NCI-H128 (cell line): ENCODE measurements at regions not wholly inside any gene's neighbourhood (a gene's known extent, or its start where the extent isn't known, plus 50 kb on each side); places are given as distances from the start of the nearest gene placed in this dataset.

Experiments
- DNase-seq: peaks from one replicate; lab custom pipeline; 2025; ENCODE audit not compliant: unreplicated experiment; lab: John Stamatoyannopoulos, UW

DNA sequence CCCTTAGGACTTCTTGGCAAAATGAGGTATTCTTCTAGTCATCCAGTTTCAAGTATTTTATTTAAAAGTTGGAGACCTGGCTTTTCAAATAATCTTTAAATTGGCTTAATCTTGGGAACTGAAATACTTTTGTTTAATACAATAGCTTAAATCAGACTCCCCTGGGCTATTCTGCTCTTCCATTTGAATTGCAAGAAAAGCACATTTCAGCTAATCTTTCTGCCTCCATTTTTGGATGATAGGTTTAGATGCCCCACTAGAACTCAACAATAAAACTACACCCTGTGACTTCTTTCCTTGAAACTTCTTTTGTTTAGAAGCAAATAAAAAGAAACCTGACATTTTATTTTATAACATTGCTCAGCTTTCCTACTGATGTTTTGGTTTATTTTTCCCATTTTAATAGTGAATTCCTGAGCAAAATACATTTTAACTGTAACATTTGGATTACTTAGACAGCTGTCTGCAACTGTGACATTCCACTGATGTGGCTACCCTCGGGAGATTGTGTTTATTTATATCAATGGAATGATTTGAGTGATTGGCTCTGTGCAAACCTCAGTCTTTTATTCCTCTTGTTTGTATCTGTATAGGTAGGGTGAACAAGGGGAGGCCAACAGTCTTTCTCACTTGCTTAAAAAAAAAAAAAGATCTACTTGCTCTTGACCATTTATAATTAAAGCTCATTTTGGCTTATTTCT lies 1045.8 kb upstream of the CNTN5 start:
- no peak for DNase-seq

DNA sequence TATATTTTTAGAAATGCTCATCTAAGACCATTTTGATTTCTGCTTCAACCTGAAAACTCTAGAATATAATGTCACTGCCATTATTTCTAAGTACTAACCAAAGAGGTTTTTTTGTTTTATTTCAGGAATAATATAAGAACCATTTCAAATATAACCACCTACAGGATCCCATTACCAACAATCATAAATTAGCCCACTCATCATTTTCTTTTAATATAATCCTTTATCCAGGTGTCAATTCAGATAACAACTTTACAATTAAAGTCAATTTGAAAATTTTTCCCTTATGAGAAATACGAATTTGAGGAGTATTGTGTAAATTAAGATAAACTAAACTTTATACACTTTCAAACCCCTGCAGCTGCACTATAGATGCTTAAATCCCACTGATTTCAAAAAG lies 1043.0 kb upstream of the CNTN5 start:
- DNase-seq, result no peak

DNA sequence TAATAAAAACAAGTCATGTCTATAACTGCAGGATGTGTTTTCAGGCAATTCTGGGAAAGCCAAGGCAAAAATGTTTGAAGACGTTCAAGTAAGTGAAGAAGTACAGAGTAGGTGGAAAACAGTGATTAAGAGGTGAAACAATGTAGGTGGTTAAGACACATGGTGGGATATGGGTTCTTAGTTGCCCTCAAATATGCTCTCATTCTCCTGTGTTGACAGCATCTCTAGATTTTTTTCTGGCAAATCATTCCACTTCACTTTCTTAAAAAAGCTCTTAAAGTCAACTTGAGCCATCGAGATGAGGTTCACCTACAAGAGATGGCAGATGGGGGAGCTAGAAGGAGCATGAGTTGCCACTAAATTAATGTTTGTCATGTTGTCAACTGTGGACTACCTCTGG lies 1041.0 kb upstream of the CNTN5 start:
- DNase-seq, result no peak

DNA sequence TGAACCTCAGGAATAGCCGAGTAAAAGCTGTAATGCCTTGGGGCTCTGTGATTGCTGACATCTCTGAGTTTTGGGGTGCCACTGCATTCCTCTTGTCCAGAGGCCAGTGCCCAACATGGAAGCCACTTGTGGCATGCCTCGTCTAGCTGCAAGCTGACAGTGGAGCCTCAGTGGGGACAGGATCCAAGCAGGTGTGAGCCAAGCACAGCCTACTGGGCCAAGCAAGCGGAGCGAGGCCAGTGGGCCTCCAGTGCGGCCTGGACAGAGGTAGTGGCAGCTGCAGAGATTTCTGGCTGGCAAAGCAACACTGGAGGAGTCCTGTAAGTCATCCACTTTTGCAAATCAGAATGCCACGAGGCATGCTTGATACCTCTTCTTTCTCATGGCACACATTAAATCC lies 1038.2 kb upstream of the CNTN5 start:
- DNase-seq, result no peak

DNA sequence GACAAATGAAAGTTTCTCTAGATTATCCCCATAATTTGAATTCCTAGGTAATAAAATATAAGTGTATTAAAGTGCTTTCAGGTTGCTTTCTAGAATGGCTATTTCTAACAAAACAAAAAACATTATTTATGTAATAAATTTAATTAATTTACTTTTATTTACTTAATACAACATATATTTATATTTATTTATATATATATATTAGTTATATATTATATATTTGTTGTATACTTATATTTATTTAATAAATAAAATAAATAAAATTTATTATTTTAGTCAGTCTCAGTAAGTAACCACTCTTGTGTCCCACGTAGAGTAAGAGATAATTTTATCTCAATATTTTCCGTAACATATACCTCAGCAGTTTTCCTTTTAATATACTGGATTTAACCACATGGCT lies 1031.6 kb upstream of the CNTN5 start:
- DNase-seq, result no peak

DNA sequence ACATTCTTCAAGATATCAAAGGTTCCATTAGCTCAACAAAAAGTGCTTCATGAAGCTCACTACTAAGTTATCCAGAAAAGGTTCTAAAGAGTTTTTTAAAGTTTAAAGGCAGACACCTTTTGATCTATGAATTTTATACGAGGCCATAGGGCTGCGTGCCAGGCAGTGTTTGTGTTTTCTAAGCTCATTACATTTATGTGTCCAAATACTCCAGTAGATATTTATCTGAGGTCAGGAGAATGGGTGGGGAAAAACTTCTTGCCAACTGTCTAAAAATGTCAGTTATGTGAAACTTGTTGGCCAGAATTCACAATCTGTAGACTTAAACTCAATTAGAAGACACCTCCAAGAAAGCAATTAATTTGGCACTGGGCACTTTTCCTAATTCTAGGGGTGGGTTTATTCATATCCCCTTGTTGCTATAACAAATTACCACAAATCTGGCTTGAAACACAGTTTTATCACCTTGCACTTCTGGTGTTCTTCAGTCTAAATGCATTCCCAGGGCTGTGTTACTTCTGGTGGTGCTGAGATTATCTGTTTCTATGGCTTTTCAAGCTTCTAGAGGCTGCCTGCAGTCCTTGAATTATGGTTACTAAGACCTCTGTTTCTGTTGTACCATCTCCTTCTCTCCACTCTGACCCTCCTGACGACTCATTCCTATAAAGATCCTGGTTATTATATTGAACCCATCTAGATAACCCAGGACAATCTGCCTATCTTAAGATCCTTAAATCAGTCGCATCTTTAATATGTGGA lies 1030.4 kb upstream of the CNTN5 start:
- DNase-seq, result no peak

DNA sequence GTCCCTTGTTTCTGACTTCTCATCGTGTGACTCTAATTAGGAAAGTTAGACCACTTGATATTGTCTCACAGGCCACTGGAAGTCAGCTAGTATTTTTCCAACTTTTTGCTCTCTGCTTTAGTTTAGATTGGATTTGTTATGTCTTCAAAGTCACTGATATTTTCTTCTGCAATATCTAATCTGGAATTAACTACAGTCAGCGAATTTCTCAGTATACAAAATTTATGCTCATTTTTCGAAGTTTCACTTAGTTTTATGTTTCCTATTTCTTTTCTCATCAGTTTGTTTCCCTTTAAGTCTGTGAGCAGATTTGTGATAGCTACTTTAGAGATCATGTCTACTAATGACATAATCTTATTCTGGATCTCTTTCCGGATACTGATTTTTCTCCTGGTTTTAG lies 1027.2 kb upstream of the CNTN5 start:
- DNase-seq, result no peak

DNA sequence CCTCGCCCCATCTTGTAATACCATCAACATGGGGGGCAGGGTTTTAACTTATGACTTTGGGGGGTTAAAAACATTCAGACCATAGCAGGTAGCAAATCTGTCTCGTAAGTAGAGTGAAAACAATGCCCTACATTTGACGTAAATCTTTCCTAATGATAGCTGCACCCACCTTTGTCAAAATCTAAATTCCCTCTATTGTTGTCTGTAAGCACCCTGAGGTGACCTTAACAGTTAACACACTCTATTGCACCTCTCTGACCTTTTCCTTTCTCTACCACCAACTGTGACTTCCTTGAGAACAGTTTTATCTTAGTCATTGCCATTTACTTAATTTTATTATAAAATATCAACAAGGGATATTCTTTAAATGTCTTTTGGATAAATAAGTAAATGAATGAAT lies 1024.9 kb upstream of the CNTN5 start:
- DNase-seq, result no peak

DNA sequence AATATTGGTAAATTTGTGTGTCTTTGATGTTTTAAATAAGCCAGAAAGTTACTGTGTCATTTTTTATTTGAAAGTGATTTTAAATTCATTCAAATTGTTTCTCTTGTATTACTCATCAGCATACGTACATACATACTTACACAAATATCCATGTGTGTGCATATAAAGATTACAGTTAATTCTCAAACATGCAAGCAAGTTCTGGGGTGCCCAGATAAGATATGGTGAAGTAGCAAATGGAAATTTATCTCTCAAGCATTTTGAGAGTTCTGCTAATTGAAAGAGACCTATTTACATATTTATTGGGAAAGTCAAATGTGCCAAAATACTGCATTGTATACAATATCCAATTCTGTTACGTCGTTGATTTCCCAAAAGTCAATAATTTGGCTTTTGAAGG lies 1024.0 kb upstream of the CNTN5 start:
- DNase-seq, result no peak

DNA sequence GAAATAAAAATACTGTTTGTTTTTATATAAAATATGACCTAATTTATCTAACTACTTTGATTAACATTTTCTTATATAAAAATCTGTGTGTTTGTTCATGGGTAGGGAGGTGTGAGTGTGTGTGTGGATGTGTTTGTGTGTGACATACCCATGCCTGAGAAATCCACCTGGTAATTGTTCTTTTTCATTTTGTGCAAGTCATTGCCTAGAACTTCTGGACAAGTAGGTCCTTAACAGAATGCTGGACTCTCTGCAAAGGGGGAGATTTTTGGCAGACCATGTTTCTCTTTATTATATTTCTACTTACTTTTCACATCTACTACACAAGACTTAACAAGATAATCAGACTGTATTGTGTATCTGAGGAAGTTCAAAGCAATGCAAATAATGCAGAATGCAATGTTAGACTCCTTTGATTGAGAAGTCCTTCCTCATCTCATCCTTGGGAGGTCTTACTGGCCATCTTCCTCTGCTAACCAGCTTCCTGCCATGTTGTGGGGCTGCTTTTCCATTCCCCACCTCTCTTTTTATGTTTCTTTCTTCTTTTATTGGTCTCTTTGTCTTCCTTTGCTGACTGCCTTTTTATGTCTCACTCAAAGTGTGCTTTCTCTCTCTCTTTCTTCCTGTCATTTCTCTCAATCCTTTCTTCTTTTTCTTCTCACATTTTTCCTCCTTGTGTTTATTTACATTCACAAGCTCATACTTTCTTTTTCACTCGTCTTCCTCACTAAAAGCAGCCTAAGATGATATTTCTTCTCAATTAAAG lies 1017.0 kb upstream of the CNTN5 start:
- no peak for DNase-seq

DNA sequence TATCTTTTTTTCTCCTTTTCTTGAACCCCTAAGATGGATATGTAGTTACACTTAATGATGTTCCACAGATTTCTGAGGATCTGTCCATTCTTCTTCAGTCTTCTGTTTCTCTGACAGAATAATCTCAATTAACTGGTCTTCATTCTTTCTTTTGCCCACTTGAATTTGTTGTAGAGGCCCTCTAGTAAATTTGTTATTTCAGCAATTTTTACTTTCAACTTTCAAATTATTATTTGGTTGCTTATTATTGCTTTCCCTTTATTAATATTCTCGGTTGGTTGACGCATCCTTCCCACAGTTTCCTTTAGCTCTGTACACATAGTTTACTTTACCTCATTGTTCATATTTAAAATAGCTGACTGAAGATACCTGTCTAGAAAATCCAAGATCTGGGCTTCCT lies 1013.7 kb upstream of the CNTN5 start:
- no peak for DNase-seq

DNA sequence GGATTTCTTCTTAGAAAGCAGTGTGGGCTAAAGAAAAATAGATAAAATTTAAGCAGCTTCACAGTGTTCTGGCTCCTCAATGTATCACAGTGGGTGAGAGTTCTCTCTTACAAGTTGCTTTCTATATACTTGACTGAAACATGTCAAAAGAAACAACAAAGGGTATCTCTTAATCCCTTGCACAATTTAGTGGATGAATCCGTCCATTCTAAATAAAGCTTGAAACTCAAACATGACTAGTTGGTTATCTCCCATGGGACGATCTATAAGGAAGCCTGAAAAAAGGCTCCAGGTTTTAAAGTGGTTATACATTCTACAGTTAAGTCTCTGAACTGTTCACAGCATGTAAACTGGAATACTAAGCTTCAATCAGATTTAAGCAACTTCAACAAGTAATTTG lies 993.1 kb upstream of the CNTN5 start:
- no peak for DNase-seq

DNA sequence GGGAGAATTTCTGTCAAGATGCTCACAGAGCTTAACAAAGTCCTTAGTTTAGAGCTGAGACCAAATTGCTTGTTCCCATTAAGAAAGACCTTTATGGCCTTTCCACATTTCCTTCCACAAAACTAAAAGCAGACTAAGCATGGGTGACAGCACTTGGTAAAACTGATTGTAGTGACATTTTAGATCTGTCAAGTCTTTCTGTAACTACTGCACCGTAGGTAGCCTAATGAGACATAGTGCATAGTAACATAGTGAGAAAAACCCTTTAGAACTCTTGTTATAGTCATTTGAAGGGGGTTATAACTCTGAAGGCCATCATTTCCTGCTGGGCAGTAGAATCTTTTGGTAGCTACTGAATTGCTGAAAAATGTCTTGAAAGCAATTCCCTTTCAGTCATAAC lies 990.9 kb upstream of the CNTN5 start:
- no peak for DNase-seq

DNA sequence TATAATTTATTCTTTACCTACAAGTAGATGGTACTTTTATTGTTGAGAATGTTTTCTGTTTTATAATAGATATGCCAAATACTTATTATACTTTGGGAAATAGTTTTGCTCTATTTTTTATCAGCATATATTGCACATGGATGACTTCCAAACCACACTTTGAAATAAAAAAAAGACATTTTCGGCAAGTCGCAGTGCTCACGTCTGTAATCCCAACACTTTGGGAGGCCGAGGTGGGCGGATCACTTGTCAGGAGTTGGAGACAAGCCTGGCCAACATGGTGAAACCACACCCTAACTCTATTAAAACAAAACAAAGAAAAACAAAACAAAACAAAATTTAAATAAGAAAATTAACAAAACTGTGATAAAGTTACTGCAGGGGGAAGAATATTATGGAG lies 983.9 kb upstream of the CNTN5 start:
- DNase-seq, result no peak

DNA sequence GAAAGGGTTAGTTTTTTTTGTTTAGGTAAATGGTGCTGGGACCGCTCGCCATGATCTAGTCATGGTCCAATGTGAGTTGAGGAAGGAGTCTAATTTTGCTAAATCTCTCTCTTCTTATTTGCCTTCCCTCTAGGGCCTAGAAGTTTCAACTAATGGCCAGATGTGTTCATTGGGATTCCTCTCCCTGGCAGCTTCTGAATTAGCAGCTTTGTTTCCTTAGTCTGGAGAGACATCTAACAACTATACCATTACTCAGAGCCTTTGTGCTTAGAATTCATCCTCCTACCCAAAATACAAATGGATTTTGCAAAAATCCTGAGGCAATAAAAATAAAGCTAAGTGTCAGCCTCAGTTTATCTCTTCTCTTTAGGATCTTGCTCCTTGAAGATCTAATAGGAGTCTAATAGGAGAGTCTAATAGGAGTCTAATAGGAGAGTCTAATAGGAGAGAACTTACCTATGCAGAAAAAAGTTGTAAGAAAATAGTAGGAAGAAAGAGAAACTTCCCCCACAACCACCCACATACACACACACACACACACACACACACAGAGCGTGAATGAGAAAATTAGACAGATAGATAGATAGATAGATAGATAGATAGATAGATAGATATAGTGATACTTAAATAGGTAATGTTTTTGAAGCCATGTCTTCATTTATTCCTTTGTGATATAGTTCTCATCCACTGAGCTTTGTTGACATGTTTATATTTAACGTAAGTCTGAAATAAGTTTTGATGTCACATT lies 980.5 kb upstream of the CNTN5 start:
- DNase-seq, result no peak

DNA sequence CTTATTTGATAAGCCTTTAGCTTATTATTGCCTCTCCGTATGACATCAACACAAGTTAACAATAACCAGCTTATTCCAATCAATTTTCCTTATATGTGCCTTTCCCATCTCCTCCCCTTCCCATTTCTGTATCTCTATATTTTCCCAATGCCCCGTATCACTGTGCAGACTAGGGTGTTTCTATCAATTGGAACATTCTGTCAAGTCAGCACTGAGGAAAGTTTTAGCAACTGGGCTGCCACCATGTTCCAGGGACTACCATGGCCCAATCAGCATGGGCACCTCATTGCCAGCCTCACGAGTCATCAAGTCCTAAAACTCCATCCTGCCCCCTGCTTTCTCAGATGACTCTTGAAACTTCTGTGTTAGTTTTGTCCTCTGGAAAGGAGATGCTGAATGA lies 973.1 kb upstream of the CNTN5 start:
- no peak for DNase-seq

DNA sequence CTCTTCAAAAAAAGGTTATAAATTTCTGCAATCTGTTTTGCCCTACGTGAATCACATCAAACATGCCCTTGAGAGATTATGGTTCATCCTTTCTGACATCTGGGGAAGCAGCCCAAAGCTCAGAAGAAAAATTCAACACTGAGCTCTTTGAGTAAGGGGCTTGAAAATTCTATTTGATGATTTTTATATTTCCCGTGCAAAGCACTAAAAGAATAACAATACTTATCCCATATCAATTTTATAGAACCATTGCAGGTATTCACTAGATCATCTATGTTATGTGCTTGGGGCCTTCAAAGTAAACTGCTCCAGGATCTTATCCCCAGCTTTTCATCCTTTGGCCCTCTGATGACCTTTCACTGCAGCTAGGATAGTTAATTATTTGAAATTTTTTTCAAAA lies 966.9 kb upstream of the CNTN5 start:
- DNase-seq, result no peak

DNA sequence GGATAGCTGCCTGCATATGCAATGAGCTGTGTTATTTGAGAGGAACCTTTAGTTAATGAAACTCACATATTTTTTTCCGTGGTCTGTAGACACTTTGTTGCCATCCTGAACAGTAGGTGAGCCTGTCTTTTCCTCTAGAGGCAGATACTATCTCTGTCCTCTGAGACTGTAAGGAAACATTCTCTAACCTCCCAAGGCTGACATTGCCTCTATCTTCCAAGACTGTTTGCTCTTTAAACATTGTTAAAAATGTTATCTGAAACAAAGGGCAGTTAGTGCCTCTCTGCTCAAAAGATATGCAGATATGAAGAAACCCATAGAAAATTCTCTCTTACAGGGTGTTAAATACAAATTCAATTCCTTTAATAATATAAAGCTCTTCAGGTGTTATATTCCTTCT lies 963.8 kb upstream of the CNTN5 start:
- DNase-seq, result no peak

DNA sequence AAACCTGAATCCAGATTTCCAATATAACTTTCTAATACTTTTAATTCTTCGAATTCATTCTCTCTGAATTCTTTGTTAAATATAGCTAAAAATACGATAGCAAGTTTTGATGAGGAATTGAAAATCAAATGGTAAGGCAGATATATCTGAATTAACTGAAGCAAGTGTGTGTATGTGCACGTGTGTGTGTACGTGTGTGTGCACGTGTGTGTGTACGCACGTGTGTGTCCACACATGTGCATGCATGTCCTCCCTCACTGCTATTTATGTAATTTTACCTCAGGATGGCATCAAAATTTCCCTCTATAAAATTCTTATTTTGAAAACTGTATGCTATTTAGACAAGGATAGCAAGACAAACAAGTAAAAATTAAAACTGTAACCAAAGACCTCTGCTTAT lies 961.3 kb upstream of the CNTN5 start:
- no peak for DNase-seq

DNA sequence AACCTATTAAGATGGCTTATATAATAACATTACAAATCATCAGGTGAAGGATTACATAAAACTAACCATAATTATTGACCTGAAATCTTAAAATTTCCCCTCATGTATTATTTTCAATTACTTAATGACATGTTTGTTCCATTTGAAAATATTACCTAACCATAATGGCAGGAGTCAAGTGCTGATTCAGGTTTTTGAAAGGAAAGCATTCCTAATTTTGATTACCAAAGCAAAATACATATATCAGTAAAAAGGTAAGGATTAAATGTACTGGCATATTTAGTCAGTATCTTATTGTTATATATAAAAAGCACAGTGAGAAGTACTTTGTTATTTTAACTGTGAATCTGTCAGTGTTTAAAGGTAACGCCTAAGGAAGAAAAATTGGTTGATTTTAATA lies 960.0 kb upstream of the CNTN5 start:
- no peak for DNase-seq

DNA sequence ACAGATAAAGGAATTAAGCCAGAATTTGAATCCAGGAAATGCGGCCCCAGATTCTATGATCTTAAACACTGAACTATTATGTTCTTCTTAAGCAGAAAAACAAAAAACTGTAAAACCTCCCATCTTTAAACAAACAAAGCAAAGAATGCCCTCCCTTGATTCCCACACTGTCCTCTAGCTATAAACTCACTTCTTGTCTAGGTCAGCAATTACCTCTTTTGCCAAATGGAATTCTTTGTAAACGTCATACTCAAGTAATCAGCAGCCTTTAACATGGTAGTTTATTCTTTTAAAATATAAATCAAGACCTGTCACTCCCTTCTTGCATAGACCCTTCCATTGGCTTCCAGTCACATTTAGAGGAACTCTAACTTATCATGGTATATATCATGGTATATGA lies 958.9 kb upstream of the CNTN5 start:
- DNase-seq, result no peak

DNA sequence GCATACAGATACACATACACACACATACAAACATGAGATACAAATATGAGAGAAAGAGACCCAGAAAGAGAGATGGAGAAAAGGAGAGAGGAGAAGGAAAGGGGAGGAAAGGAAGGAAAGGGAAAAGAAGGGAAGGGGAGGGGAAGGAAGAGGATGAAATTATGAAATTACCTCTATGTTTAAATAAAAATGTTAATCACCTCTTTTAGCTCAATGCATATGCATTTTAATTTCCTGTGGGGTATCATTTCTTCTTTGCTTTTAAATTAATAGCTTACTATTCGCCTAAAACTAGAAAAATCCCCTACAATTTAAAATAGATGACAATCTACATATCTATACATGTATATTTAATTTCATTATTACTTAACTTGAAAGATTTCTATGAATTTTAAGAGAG lies 958.0 kb upstream of the CNTN5 start:
- no peak for DNase-seq
